ENCODE measurements at regions not wholly inside any gene's neighbourhood (a gene's known extent, or its start where the extent isn't known, plus 50 kb on each side); places are given as distances from the start of the nearest gene placed in this dataset.

GRCh38 chr6:113447088-113447831 lies 409.9 kb upstream of the MARCKS start:
- ATAC-seq: no peak
- no peaks in the 10 kb centered on the region for H3K9me2 ChIP-seq (ENCODE audit: insufficient read depth)
- no peaks in the 10 kb centered on the region for H4K20me1 ChIP-seq (replicated peaks; ENCODE audit: insufficient read depth)
- no peaks in the 10 kb centered on the region for H3K36me3 ChIP-seq (ENCODE audit: insufficient read depth)
- H3K79me2 ChIP-seq (replicated peaks; ENCODE audit: insufficient read depth): no peaks in the 10 kb centered on the region
- no peak overlapping the region for H3K4me3 ChIP-seq
- no peaks in the 10 kb centered on the region for H3K4me1 ChIP-seq (ENCODE audit: insufficient read depth)
- TF ChIP-seq EZH2 (IDR thresholded peaks at IDR 0.05; ENCODE audit: low read depth, unreplicated experiment) (no peak), POLR2AphosphoS5 (IDR thresholded peaks at IDR 0.05; ENCODE audit: low read depth) (no peak)
- DNase-seq (ENCODE audit: low spot score): no peak
- no peaks in the 10 kb centered on the region for H3F3A ChIP-seq (replicated peaks; ENCODE audit: low read depth)
- H3K9me3 Mint-ChIP-seq: no peaks in the 10 kb centered on the region
- no peak overlapping the region for H3K4me3 Mint-ChIP-seq
- H3K27me3 Mint-ChIP-seq (ENCODE audit: insufficient read depth, low read depth, poor library complexity): peaks cover 1% of the 10 kb centered on the region
- no peak overlapping the region for H3K27ac Mint-ChIP-seq
- H3K36me3 Mint-ChIP-seq (ENCODE audit: low read depth): no peaks in the 10 kb centered on the region
- no peaks in the 10 kb centered on the region for H3K4me1 Mint-ChIP-seq
- no peak overlapping the region for H2AFZ ChIP-seq
- H3K27ac ChIP-seq (ENCODE audit: low read depth): no peak overlapping the region
- H3K4me2 ChIP-seq: no peak overlapping the region
- no peaks in the 10 kb centered on the region for H3K27me3 ChIP-seq (ENCODE audit: insufficient read depth)

GRCh38 chr6:113449051-113449450 lies 408.1 kb upstream of the MARCKS start:
- DNase-seq (ENCODE audit: low spot score) (no peak), ATAC-seq (no peak)
- Mint-ChIP-seq H3K9me3 (no peaks in the 10 kb centered on the region), H3K27me3 (ENCODE audit: insufficient read depth, low read depth, poor library complexity) (peaks cover 1% of the 10 kb centered on the region), H3K27ac (no peak overlapping the region), H3K4me3 (no peak overlapping the region), H3K4me1 (no peaks in the 10 kb centered on the region), H3K36me3 (ENCODE audit: low read depth) (no peaks in the 10 kb centered on the region)
- Histone ChIP-seq H3K27me3 (ENCODE audit: insufficient read depth) (no peaks in the 10 kb centered on the region), H3K79me2 (replicated peaks; ENCODE audit: insufficient read depth) (no peaks in the 10 kb centered on the region), H3F3A (replicated peaks; ENCODE audit: low read depth) (no peaks in the 10 kb centered on the region), H3K4me1 (ENCODE audit: insufficient read depth) (no peaks in the 10 kb centered on the region), H4K20me1 (replicated peaks; ENCODE audit: insufficient read depth) (no peaks in the 10 kb centered on the region), H3K4me3 (no peak overlapping the region), H3K4me2 (no peak overlapping the region), H3K27ac (ENCODE audit: low read depth) (no peak overlapping the region), H2AFZ (no peak overlapping the region), H3K36me3 (ENCODE audit: insufficient read depth) (no peaks in the 10 kb centered on the region), H3K9me2 (ENCODE audit: insufficient read depth) (0 out of 2 replicates have a peak, but pooled peaks cover 3% of the 10 kb centered on the region)
- TF ChIP-seq REST (IDR thresholded peaks at IDR 0.05; ENCODE audit: unreplicated experiment) (no peak), NANOG (IDR thresholded peaks at IDR 0.05; ENCODE audit: borderline replicate concordance) (no peak), ZNF331 (CRISPR knock-in tag; IDR thresholded peaks at IDR 0.05; ENCODE audit: low read depth) (no peak), ZNF462 (CRISPR knock-in tag; IDR thresholded peaks at IDR 0.05) (no peak), CREB1 (CRISPR knock-in tag; IDR thresholded peaks at IDR 0.05; ENCODE audit: low read depth) (no peak), EZH2 (IDR thresholded peaks at IDR 0.05; ENCODE audit: low read depth, unreplicated experiment) (no peak), CTCF (conservative IDR thresholded peaks at IDR 0.05; ENCODE audit: low read depth in 2 of 2) (no peak)
